Trophoblast cell (in vitro differentiated cells and primary cell): ENCODE measurements at regions not wholly inside any gene's neighbourhood (a gene's known extent, or its start where the extent isn't known, plus 50 kb on each side); places are given as distances from the start of the nearest gene placed in this dataset.

Experiments used
- DNase-seq, 2 donors: peaks; one replicate each; pipeline ENCODE4 v3.0.0-alpha.2; 2016
- H2AFZ ChIP-seq: 2 replicates; pipeline ENCODE4 v1.6.1; 2013; ENCODE audit warnings: low read length, moderate library complexity, mild to moderate bottlenecking; ENCODE audit not compliant: insufficient read depth, poor library complexity
- H2AK5ac ChIP-seq: 2 replicates; pipeline ENCODE4 v1.6.1; 2013; ENCODE audit warnings: mild to moderate bottlenecking, low read length
- H2BK120ac ChIP-seq: 2 replicates; pipeline ENCODE4 v1.6.1; 2013; ENCODE audit warnings: low read length, mild to moderate bottlenecking, moderate library complexity; ENCODE audit not compliant: insufficient read depth, poor library complexity
- H2BK12ac ChIP-seq: 2 replicates; pipeline ENCODE4 v1.6.1; 2013; ENCODE audit warnings: mild to moderate bottlenecking, low read length, moderate library complexity
- H2BK5ac ChIP-seq: 2 replicates; pipeline ENCODE4 v1.6.1; 2013; ENCODE audit warnings: low read length, low read depth, moderate library complexity, mild to moderate bottlenecking; ENCODE audit not compliant: poor library complexity
- H3K14ac ChIP-seq: 2 replicates; pipeline ENCODE4 v1.6.1; 2013; ENCODE audit warnings: mild to moderate bottlenecking, low read length
- H3K18ac ChIP-seq: 2 replicates; pipeline ENCODE4 v1.6.1; 2013; ENCODE audit warnings: mild to moderate bottlenecking, low read length
- H3K23ac ChIP-seq: 2 replicates; pipeline ENCODE4 v1.6.1; 2013; ENCODE audit warnings: low read length
- H3K27ac ChIP-seq: 2 replicates; pipeline ENCODE4 v1.5.1; 2013; ENCODE audit warnings: low read depth, mild to moderate bottlenecking, inconsistent platforms, low read length, moderate library complexity
- H3K27me3 ChIP-seq: 2 replicates; pipeline ENCODE4 v1.6.1; 2013; ENCODE audit warnings: inconsistent platforms, mild to moderate bottlenecking, low read length, moderate library complexity; ENCODE audit not compliant: insufficient read depth
- H3K36me3 ChIP-seq, 2 experiments: 1 replicate in 1 of 2; 2 replicates in 1 of 2; pipeline ENCODE4 v1.6.1; 2013; ENCODE audit warnings: low read length in 2 of 2, mild to moderate bottlenecking in 2 of 2, moderate library complexity in 1 of 2; ENCODE audit not compliant: insufficient read depth in 2 of 2, control insufficient read depth in 1 of 2
- H3K4ac ChIP-seq: 2 replicates; pipeline ENCODE4 v1.6.1; 2013; ENCODE audit warnings: low read depth, mild to moderate bottlenecking, low read length, moderate library complexity
- H3K4me1 ChIP-seq, 2 experiments: 1 replicate in 1 of 2; 2 replicates in 1 of 2; pipeline ENCODE4 v1.6.1; 2013; ENCODE audit warnings: low read length in 2 of 2, mild to moderate bottlenecking in 2 of 2, moderate library complexity in 1 of 2; ENCODE audit not compliant: insufficient read depth in 2 of 2, control insufficient read depth in 1 of 2
- H3K4me2 ChIP-seq: 2 replicates; pipeline ENCODE4 v1.6.1; 2013; ENCODE audit warnings: inconsistent platforms, mild to moderate bottlenecking, low read length, moderate library complexity
- H3K4me3 ChIP-seq: 2 replicates; pipeline ENCODE4 v1.5.1; 2013; ENCODE audit warnings: mild to moderate bottlenecking, low read depth, low read length, inconsistent platforms
- H3K79me1 ChIP-seq: one replicate; pipeline ENCODE4 v1.6.1; 2013; ENCODE audit warnings: low read length
- H3K79me2 ChIP-seq: 2 replicates; pipeline ENCODE4 v1.6.1; 2013; ENCODE audit warnings: low read length, mild to moderate bottlenecking; ENCODE audit not compliant: control insufficient read depth, insufficient read depth, poor library complexity
- H3K9ac ChIP-seq: 2 replicates; pipeline ENCODE4 v1.6.1; 2013; ENCODE audit warnings: mild to moderate bottlenecking, low read length
- H3K9me3 ChIP-seq: 2 replicates; pipeline ENCODE4 v1.6.1; 2013; ENCODE audit warnings: low read depth, mild to moderate bottlenecking, control low read depth, inconsistent platforms, low read length; ENCODE audit not compliant: insufficient read depth
- H4K12ac ChIP-seq: 2 replicates; pipeline ENCODE4 v1.6.1; 2013; ENCODE audit warnings: low read depth, mild to moderate bottlenecking, low read length, moderate library complexity
- H4K8ac ChIP-seq: 2 replicates; pipeline ENCODE4 v1.6.1; 2013; ENCODE audit warnings: low read depth, mild to moderate bottlenecking, low read length, moderate library complexity
- H4K91ac ChIP-seq: one replicate; pipeline ENCODE4 v1.6.1; 2013; ENCODE audit warnings: low read depth, mild to moderate bottlenecking, low read length, moderate library complexity
- WGBS: extraction: QIAGEN DNeasy Blood & Tissue Kit; methylation state at CpG from one replicate; pipeline ENCODE4 v1.1.7; 2013; ENCODE audit warnings: missing lambda C conversion rate; ENCODE audit not compliant: insufficient read length, insufficient coverage; ENCODE audit errors: extremely low coverage; 5-methylcytosine and 5-hydroxymethylcytosine counted together

- no peak overlapping the region for H3K18ac ChIP-seq
- H3K79me2 ChIP-seq, result no peaks in the 10 kb centered on the region
- no peak overlapping the region for H2BK12ac ChIP-seq
- no peak overlapping the region for H4K8ac ChIP-seq
- no peak overlapping the region for H3K4ac ChIP-seq
- H3K4me3 ChIP-seq, result no peak overlapping the region
- H3K14ac ChIP-seq, result no peak overlapping the region
- no peak overlapping the region for H3K9ac ChIP-seq
- no peak overlapping the region for H2BK5ac ChIP-seq
- H3K27ac ChIP-seq, result no peak overlapping the region
- H3K79me1 ChIP-seq, result no peaks in the 10 kb centered on the region
- no peak overlapping the region for H3K4me2 ChIP-seq
- H3K36me3 ChIP-seq, result no peaks in the 10 kb centered on the region
- H3K9me3 ChIP-seq, result no peaks in the 10 kb centered on the region
- no peak overlapping the region for H2AFZ ChIP-seq
- no peak overlapping the region for H2BK120ac ChIP-seq
- H3K23ac ChIP-seq, result no peak overlapping the region
- DNase-seq, result no peak
- no peak overlapping the region for H4K91ac ChIP-seq
- no peaks in the 10 kb centered on the region for H3K4me1 ChIP-seq
- H4K12ac ChIP-seq, result no peak overlapping the region
- H2AK5ac ChIP-seq, result no peak overlapping the region
- H3K27me3 ChIP-seq, result no peaks in the 10 kb centered on the region
- WGBS, result no CpG with 5 or more reads among the region's 4 CpGs
Observed at GRCh38 chr2:176470713-176471112, 201.5 kb downstream of the MTX2 start.

- Histone ChIP-seq H3K79me2 (no peaks in the 10 kb centered on the region), H2AFZ (no peak overlapping the region), H4K91ac (no peak overlapping the region), H3K4me1 (no peaks in the 10 kb centered on the region), H3K9me3 (no peaks in the 10 kb centered on the region), H3K4me2 (no peak overlapping the region), H3K36me3 (no peaks in the 10 kb centered on the region), H4K8ac (no peak overlapping the region), H2AK5ac (no peak overlapping the region), H3K4me3 (no peak overlapping the region), H3K79me1 (no peaks in the 10 kb centered on the region), H3K18ac (no peak overlapping the region), H3K27ac (no peak overlapping the region), H3K9ac (no peak overlapping the region), H3K4ac (no peak overlapping the region), H3K23ac (no peak overlapping the region), H2BK120ac (no peak overlapping the region), H2BK5ac (no peak overlapping the region), H4K12ac (no peak overlapping the region), H3K14ac (no peak overlapping the region), H2BK12ac (no peak overlapping the region), H3K27me3 (no peaks in the 10 kb centered on the region)
- no peak for DNase-seq
- WGBS, result no CpG with 5 or more reads among the region's 2 CpGs
Observed at GRCh38 chr2:176471949-176472348, 202.7 kb downstream of the MTX2 start.

- H2BK120ac ChIP-seq, result no peak overlapping the region
- no peak overlapping the region for H4K12ac ChIP-seq
- H3K9ac ChIP-seq, result no peak overlapping the region
- no peak overlapping the region for H2AK5ac ChIP-seq
- H3K27me3 ChIP-seq, result no peaks in the 10 kb centered on the region
- no peak overlapping the region for H3K4me2 ChIP-seq
- no peak overlapping the region for H3K4me3 ChIP-seq
- no peaks in the 10 kb centered on the region for H3K79me2 ChIP-seq
- H3K9me3 ChIP-seq, result no peaks in the 10 kb centered on the region
- no peaks in the 10 kb centered on the region for H3K79me1 ChIP-seq
- H3K18ac ChIP-seq, result no peak overlapping the region
- H3K27ac ChIP-seq, result no peak overlapping the region
- H3K23ac ChIP-seq, result no peak overlapping the region
- no peak overlapping the region for H2BK12ac ChIP-seq
- no peak overlapping the region for H4K8ac ChIP-seq
- no peak overlapping the region for H3K4ac ChIP-seq
- H4K91ac ChIP-seq, result no peak overlapping the region
- no peak overlapping the region for H2BK5ac ChIP-seq
- no peak for DNase-seq
- WGBS, result no CpG with 5 or more reads among the region's 4 CpGs
- no peaks in the 10 kb centered on the region for H3K4me1 ChIP-seq
- no peak overlapping the region for H2AFZ ChIP-seq
- no peaks in the 10 kb centered on the region for H3K36me3 ChIP-seq
- no peak overlapping the region for H3K14ac ChIP-seq
Observed at GRCh38 chr2:176473177-176473576, 203.9 kb downstream of the MTX2 start.

GRCh38 chr2:176473851-176474250 is 204.6 kb downstream of the MTX2 start:
- no peak overlapping the region for H2BK120ac ChIP-seq
- H4K91ac ChIP-seq, result no peak overlapping the region
- H2BK12ac ChIP-seq, result no peak overlapping the region
- no peaks in the 10 kb centered on the region for H3K9me3 ChIP-seq
- H3K4me1 ChIP-seq, result no peaks in the 10 kb centered on the region
- no peak overlapping the region for H2AK5ac ChIP-seq
- H3K4me2 ChIP-seq, result no peak overlapping the region
- no peak overlapping the region for H3K23ac ChIP-seq
- H4K12ac ChIP-seq, result no peak overlapping the region
- no peaks in the 10 kb centered on the region for H3K36me3 ChIP-seq
- H3K79me2 ChIP-seq, result no peaks in the 10 kb centered on the region
- no peaks in the 10 kb centered on the region for H3K79me1 ChIP-seq
- H3K14ac ChIP-seq, result no peak overlapping the region
- no peaks in the 10 kb centered on the region for H3K27me3 ChIP-seq
- DNase-seq, result no peak
- no peak overlapping the region for H2BK5ac ChIP-seq
- H3K4ac ChIP-seq, result no peak overlapping the region
- H4K8ac ChIP-seq, result no peak overlapping the region
- H3K4me3 ChIP-seq, result no peak overlapping the region
- no peak overlapping the region for H3K27ac ChIP-seq
- H3K18ac ChIP-seq, result no peak overlapping the region
- WGBS, result no CpG with 5 or more reads among the region's 6 CpGs
- no peak overlapping the region for H2AFZ ChIP-seq
- no peak overlapping the region for H3K9ac ChIP-seq
